ENCODE measurements at regions not wholly inside any gene's neighbourhood (a gene's known extent, or its start where the extent isn't known, plus 50 kb on each side); places are given as distances from the start of the nearest gene placed in this dataset.
A peak's percentile ranks its signal among the peaks of the same experiment; 100 is the strongest.

DNA sequence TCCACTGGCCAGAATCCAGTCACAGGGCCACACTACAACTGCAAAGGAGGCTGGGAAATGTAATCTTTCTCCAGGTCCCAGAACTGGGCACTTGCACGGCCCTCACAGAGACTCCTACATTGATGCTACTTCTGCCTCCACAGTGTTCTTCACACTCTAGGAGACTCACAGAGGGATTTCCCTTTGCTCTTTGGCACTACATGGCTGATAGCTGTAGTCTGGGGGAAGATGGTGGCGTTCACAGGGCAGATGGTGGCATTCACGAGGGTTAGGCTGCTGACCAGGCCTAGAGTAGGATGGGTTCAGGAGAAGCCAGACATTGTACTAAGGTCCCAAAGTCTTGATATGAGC lies 151.1 kb downstream of the NUAK1 start:
- no peak for ATAC-seq (ENCODE audit: low FRiP score in 2 of 2)
- H3K4me3 ChIP-seq: no peak overlapping the region
- TF ChIP-seq EP300 (IDR thresholded peaks at IDR 0.05): no peak
- TF ChIP-seq POLR2A (IDR thresholded peaks at IDR 0.05): no peak
- TF ChIP-seq POLR2AphosphoS5 (IDR thresholded peaks at IDR 0.05): no peak
- TF ChIP-seq, protein P1, sequence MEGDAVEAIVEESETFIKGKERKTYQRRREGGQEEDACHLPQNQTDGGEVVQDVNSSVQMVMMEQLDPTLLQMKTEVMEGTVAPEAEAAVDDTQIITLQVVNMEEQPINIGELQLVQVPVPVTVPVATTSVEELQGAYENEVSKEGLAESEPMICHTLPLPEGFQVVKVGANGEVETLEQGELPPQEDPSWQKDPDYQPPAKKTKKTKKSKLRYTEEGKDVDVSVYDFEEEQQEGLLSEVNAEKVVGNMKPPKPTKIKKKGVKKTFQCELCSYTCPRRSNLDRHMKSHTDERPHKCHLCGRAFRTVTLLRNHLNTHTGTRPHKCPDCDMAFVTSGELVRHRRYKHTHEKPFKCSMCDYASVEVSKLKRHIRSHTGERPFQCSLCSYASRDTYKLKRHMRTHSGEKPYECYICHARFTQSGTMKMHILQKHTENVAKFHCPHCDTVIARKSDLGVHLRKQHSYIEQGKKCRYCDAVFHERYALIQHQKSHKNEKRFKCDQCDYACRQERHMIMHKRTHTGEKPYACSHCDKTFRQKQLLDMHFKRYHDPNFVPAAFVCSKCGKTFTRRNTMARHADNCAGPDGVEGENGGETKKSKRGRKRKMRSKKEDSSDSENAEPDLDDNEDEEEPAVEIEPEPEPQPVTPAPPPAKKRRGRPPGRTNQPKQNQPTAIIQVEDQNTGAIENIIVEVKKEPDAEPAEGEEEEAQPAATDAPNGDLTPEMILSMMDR (IDR thresholded peaks at IDR 0.05): no peak
- no peak overlapping the region for H3K27ac ChIP-seq
- no peaks in the 10 kb centered on the region for H3K9me3 ChIP-seq
- H3K36me3 ChIP-seq: no peaks in the 10 kb centered on the region
- no peaks in the 10 kb centered on the region for H3K27me3 ChIP-seq
- no peak for DNase-seq
- H3K4me1 ChIP-seq: peaks cover 0 to under 1% (median 0%) of the 10 kb centered on the region in 4 donors
- WGBS, 2 donors: 89 to 95% methylated on average over 3 of the region's 3 CpGs

DNA sequence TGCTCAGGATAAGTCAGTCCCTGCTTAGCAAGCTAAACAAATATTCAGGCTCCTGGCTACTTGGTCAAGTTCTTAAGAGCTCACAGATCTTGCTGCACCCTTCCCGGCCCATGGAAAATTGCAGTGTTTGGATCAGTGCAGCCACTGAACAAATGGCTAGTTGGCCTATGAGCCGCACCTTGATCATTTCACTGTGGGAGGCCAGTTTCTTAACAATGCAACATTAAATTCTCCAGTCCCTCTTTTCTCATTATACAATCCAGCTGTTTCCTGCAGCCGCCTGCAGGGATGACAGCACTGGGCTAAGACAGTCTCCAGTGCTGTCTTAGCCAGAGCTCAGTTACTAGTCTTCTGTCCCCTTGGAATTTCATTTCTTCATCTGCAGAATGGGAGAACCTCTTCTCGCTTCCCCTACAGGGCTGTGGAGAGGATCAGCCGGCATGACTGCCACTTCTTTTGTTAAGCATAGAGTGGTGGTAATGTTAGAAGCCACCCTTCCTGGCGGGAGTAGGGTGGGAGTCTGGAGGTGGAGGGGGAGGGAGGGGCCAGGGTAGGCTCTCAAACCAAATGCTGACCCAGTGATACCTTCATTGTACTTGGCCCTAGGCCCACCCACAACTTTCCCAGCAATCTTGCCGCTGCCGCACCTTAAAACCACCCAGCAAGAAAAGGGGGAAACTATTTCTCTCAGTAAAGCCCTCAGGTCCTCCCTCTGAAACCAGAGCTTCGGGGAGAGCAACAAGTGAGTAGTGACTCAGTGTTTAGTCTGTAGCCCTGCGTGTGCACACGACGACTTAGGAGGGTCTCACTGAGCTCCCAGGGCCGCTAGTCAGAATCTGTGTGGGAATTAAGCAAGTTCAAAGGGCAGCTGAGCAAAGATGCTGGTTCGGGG lies 145.7 kb downstream of the NUAK1 start:
- H3K4me1 ChIP-seq: no peaks in the 10 kb centered on the region
- no peak for TF ChIP-seq EP300 (IDR thresholded peaks at IDR 0.05)
- TF ChIP-seq POLR2A (IDR thresholded peaks at IDR 0.05): no peak
- TF ChIP-seq POLR2AphosphoS5 (IDR thresholded peaks at IDR 0.05): no peak
- TF ChIP-seq, protein P1 (IDR thresholded peaks at IDR 0.05): no peak
- no peaks in the 10 kb centered on the region for H3K27me3 ChIP-seq
- DNase-seq: no peak
- no peak overlapping the region for H3K4me3 ChIP-seq
- H3K9me3 ChIP-seq: no peaks in the 10 kb centered on the region
- H3K27ac ChIP-seq: no peak overlapping the region
- WGBS, 2 donors: 58 to 63% methylated on average over 14 of the region's 14 CpGs
- peak in 1 of 2 donors; percentile 17 for ATAC-seq (ENCODE audit: low FRiP score in 2 of 2)
- no peaks in the 10 kb centered on the region for H3K36me3 ChIP-seq

DNA sequence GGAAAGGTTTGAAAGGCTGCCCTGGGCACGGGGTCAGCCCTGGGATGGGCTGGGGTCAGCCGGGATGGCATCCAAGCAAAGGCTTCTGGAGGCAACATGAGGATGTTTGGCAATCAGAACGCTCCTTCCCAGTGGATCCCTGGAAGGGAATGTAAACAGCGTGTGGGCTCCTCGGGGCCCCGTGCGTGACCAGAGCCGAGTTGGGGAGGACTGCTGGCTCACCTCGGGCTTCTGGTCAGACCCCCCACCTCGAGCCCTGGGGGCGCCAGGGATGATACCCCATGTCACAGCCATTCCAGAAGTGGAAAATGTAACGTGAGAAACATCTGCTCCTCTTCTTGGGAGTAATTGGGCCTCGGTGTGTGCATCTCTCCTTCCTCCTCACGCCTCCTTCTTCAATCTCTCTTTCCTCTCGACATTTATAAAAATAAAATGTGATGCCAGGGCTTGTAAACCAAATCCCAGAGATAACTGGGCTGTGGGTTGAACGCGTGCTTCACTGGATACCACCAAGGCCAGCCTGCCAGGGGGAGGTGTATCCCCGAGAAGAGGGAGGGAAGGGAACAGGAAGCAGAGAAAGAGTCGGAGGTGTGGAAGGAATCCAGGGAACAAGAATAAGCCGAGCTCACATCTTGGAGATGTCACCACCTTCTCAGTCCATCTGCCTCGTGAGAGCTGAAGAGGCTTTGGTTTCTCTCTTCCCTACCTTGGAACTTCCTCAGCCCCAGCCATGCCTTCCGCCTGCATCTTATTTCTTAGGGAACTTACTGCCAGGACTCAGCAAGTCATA lies 144.8 kb downstream of the NUAK1 start:
- DNase-seq (peak in 1 of 2 donors; percentile 34), ATAC-seq (ENCODE audit: low FRiP score in 2 of 2) (no peak)
- Histone ChIP-seq H3K27me3 (no peaks in the 10 kb centered on the region), H3K9me3 (no peaks in the 10 kb centered on the region), H3K27ac (no peak overlapping the region), H3K36me3 (no peaks in the 10 kb centered on the region), H3K4me3 (no peak overlapping the region), H3K4me1 (no peaks in the 10 kb centered on the region)
- TF ChIP-seq POLR2AphosphoS5 (IDR thresholded peaks at IDR 0.05): no peak
- WGBS, 2 donors: 80 to 84% methylated on average over 22 of the region's 22 CpGs

DNA sequence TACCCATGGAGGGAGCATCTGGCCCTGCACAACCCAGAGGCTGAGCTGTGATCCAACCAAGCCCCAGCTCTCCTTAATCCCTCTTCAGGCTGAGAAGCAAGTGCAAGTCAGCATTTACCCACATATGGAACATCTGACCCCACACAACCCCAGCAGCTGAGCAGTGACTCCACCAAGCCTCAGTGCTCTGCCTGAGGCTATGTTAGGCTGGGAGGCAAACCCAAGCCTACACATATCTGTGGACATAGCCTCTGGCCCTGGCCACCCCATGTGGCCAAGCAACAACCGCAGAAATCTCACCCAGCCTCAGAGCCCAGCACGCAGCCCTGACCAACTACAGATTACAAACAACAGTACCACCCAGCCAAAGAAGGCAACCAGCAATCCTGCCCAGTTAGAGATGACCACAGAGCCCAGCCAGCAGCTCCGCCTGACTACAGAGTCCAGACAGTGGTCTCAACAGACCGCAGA lies 142.8 kb downstream of the NUAK1 start:
- H3K9me3 ChIP-seq: no peaks in the 10 kb centered on the region
- no peaks in the 10 kb centered on the region for H3K4me1 ChIP-seq

DNA sequence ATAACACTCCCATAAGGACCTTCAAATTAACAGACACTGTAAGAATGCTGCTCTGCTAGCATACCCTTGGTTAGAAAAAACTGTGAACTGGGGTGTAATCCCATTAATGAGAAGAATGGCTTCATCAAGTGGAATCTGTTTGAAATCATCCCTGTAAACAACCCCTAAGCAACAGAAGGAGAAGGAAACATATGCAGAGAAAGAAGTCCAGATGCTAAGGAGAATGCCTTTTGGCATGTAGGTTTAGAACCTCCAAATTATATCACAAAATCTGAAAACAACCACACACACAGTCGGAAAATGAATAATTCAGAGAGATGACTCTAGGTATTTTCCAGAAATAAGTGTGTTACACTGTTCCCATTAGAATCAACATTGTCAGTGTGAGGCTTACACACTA lies 140.2 kb downstream of the NUAK1 start:
- no peak overlapping the region for H3K27ac ChIP-seq
- 80% methylated on average over 1 of the region's 1 CpG for WGBS, 2 donors
- H3K27me3 ChIP-seq: no peaks in the 10 kb centered on the region
- H3K4me1 ChIP-seq: no peaks in the 10 kb centered on the region
- ATAC-seq (ENCODE audit: low FRiP score in 2 of 2): no peak
- H3K4me3 ChIP-seq: no peak overlapping the region
- no peak for TF ChIP-seq POLR2A (IDR thresholded peaks at IDR 0.05)
- no peak for TF ChIP-seq EP300 (IDR thresholded peaks at IDR 0.05)
- no peak for TF ChIP-seq POLR2AphosphoS5 (IDR thresholded peaks at IDR 0.05)
- no peaks in the 10 kb centered on the region for H3K36me3 ChIP-seq
- DNase-seq: no peak
- H3K9me3 ChIP-seq: no peaks in the 10 kb centered on the region

More for the DNA sequence above, 142.8 kb downstream of the NUAK1 start:
- no peak overlapping the region for H3K27ac ChIP-seq
- ATAC-seq (ENCODE audit: low FRiP score in 2 of 2): no peak
- H3K36me3 ChIP-seq: no peaks in the 10 kb centered on the region
- DNase-seq: no peak
- TF ChIP-seq POLR2AphosphoS5 (IDR thresholded peaks at IDR 0.05) (no peak), POLR2A (IDR thresholded peaks at IDR 0.05) (no peak), EP300 (IDR thresholded peaks at IDR 0.05) (no peak)
- TF ChIP-seq, protein P1 (IDR thresholded peaks at IDR 0.05): no peak
- H3K4me3 ChIP-seq: no peak overlapping the region
- H3K27me3 ChIP-seq: no peaks in the 10 kb centered on the region
- 83 to 98% methylated on average over 2 to 4 of the region's 4 CpGs for WGBS, 2 donors

Measured in upper lobe of left lung (tissue), 6 donors.